Astrocyte (in vitro differentiated cells and primary cell): ENCODE measurements at regions not wholly inside any gene's neighbourhood (a gene's known extent, or its start where the extent isn't known, plus 50 kb on each side); places are given as distances from the start of the nearest gene placed in this dataset.
"Not testable (repeated sequence)": the region's sequence is repeated elsewhere in the genome, so short reads cannot be mapped to it uniquely, and the experiment has no call there.

Experiments
- DNase-seq: peaks from one replicate; pipeline ENCODE4 v3.0.0-alpha.2; 2010; ENCODE audit warnings: low read depth
- FAIRE-seq: peaks from 2 replicates; lab custom pipeline; 2011; peaks lifted over from hg19 to GRCh38; lab: Jason Lieb, UNC
- H2AFZ ChIP-seq: 2 replicates; pipeline ENCODE4 v1.6.0; 2012; ENCODE audit warnings: low read depth, low read length, inconsistent platforms
- H3K27ac ChIP-seq: 2 replicates; pipeline ENCODE4 v1.5.1; 2011; ENCODE audit warnings: low read depth, low read length, inconsistent platforms
- H3K27me3 ChIP-seq: 2 replicates; pipeline ENCODE4 v1.6.0; 2011; ENCODE audit warnings: low read length, inconsistent platforms; ENCODE audit not compliant: insufficient read depth
- H3K36me3 ChIP-seq: 2 replicates; pipeline ENCODE4 v1.5.1; 2011; ENCODE audit warnings: low read length, inconsistent platforms; ENCODE audit not compliant: insufficient read depth
- H3K4me1 ChIP-seq: 2 replicates; pipeline ENCODE4 v1.5.1; 2011; ENCODE audit warnings: low read length, inconsistent platforms; ENCODE audit not compliant: insufficient read depth
- H3K4me2 ChIP-seq: 2 replicates; pipeline ENCODE4 v1.6.0; 2012; ENCODE audit warnings: low read length, inconsistent platforms
- H3K4me3 ChIP-seq: 2 replicates; pipeline ENCODE4 v1.5.1; 2011; ENCODE audit warnings: low read depth, mild to moderate bottlenecking, low read length, inconsistent platforms; ENCODE audit not compliant: insufficient read depth
- H3K79me2 ChIP-seq: 2 replicates; pipeline ENCODE4 v1.6.0; 2012; ENCODE audit warnings: mild to moderate bottlenecking, low read length, inconsistent platforms; ENCODE audit not compliant: insufficient read depth
- H3K9ac ChIP-seq: 2 replicates; pipeline ENCODE4 v1.6.0; 2012; ENCODE audit warnings: mild to moderate bottlenecking, low read length, inconsistent platforms
- H3K9me3 ChIP-seq: 2 replicates; pipeline ENCODE4 v1.5.1; 2012; ENCODE audit warnings: low read depth, mild to moderate bottlenecking, low read length, inconsistent platforms; ENCODE audit not compliant: insufficient read depth
- H4K20me1 ChIP-seq: 2 replicates; pipeline ENCODE4 v1.6.0; 2012; ENCODE audit warnings: low read length, inconsistent platforms; ENCODE audit not compliant: insufficient read depth
- H3K27ac Mint-ChIP-seq: one replicate; pipeline ENCODE4 v1.8.0; 2021; ENCODE audit warnings: mild to moderate bottlenecking, mixed read lengths; ENCODE audit not compliant: unreplicated experiment
- H3K27me3 Mint-ChIP-seq: one replicate; pipeline ENCODE4 v1.8.0; 2021; ENCODE audit warnings: low read depth, mixed read lengths; ENCODE audit not compliant: unreplicated experiment
- H3K36me3 Mint-ChIP-seq: one replicate; pipeline ENCODE4 v1.8.0; 2021; ENCODE audit warnings: low read depth, mixed read lengths; ENCODE audit not compliant: unreplicated experiment
- H3K4me1 Mint-ChIP-seq: one replicate; pipeline ENCODE4 v1.8.0; 2021; ENCODE audit warnings: low read depth, mixed read lengths; ENCODE audit not compliant: unreplicated experiment
- H3K4me3 Mint-ChIP-seq: one replicate; pipeline ENCODE4 v1.8.0; 2021; ENCODE audit warnings: mild to moderate bottlenecking, moderate library complexity, mixed read lengths; ENCODE audit not compliant: unreplicated experiment
- H3K9me3 Mint-ChIP-seq: one replicate; pipeline ENCODE4 v1.8.0; 2021; ENCODE audit warnings: mild to moderate bottlenecking, mixed read lengths; ENCODE audit not compliant: unreplicated experiment
- EZH2 ChIP-seq: IDR thresholded peaks from 2 replicates; pipeline ENCODE4 v1.6.1; 2012; ENCODE audit warnings: mild to moderate bottlenecking, low read length, inconsistent platforms; ENCODE audit not compliant: insufficient read depth
- TF ChIP-seq, protein P1 (sequence below): IDR thresholded peaks from 2 replicates; pipeline ENCODE4 v1.5.1; 2011; ENCODE audit warnings: low read depth, mild to moderate bottlenecking, inconsistent platforms, low read length, moderate library complexity; ENCODE audit not compliant: insufficient read depth

DNA sequence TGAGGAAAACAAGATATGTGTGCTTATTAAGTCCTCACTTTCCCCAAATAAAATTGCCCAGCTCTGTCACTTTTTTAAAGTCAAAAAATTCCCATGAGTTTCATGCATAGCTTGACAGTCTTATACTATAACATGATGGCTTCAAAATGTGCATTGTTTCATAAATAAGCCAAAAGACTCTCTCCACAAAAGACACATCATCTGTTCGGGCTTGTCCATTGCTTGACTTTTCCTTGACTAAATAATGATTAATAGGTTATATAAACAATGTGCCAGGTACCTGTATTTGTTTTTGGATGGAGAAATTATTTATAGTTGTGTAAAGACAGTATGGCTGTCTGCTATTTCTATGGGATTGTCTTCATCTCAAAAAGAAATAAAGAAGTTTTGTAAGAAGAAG, 329.2 kb upstream of the KLF3 start:
- no peak overlapping the region for H3K27ac ChIP-seq
- no peaks in the 10 kb centered on the region for H3K9me3 ChIP-seq
- DNase-seq (no peak), FAIRE-seq (no peak)
- H3K36me3 ChIP-seq, result no peaks in the 10 kb centered on the region
- H3K27ac Mint-ChIP-seq, result no peak overlapping the region
- no peaks in the 10 kb centered on the region for H3K79me2 ChIP-seq
- TF ChIP-seq, protein P1, sequence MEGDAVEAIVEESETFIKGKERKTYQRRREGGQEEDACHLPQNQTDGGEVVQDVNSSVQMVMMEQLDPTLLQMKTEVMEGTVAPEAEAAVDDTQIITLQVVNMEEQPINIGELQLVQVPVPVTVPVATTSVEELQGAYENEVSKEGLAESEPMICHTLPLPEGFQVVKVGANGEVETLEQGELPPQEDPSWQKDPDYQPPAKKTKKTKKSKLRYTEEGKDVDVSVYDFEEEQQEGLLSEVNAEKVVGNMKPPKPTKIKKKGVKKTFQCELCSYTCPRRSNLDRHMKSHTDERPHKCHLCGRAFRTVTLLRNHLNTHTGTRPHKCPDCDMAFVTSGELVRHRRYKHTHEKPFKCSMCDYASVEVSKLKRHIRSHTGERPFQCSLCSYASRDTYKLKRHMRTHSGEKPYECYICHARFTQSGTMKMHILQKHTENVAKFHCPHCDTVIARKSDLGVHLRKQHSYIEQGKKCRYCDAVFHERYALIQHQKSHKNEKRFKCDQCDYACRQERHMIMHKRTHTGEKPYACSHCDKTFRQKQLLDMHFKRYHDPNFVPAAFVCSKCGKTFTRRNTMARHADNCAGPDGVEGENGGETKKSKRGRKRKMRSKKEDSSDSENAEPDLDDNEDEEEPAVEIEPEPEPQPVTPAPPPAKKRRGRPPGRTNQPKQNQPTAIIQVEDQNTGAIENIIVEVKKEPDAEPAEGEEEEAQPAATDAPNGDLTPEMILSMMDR, result no peak
- no peak for TF ChIP-seq EZH2
- no peak overlapping the region for H3K4me3 ChIP-seq
- peaks cover 15% of the 10 kb centered on the region for H3K9me3 Mint-ChIP-seq
- peaks cover 3% of the 10 kb centered on the region for H3K4me1 Mint-ChIP-seq
- H3K36me3 Mint-ChIP-seq, result peaks cover 3% of the 10 kb centered on the region
- no peaks in the 10 kb centered on the region for H3K27me3 ChIP-seq
- H2AFZ ChIP-seq, result no peak overlapping the region
- no peak overlapping the region for H3K9ac ChIP-seq
- H3K4me2 ChIP-seq, result no peak overlapping the region
- no peaks in the 10 kb centered on the region for H4K20me1 ChIP-seq
- no peak overlapping the region for H3K4me3 Mint-ChIP-seq
- peaks cover 11% of the 10 kb centered on the region for H3K27me3 Mint-ChIP-seq
- H3K4me1 ChIP-seq, result no peaks in the 10 kb centered on the region

DNA sequence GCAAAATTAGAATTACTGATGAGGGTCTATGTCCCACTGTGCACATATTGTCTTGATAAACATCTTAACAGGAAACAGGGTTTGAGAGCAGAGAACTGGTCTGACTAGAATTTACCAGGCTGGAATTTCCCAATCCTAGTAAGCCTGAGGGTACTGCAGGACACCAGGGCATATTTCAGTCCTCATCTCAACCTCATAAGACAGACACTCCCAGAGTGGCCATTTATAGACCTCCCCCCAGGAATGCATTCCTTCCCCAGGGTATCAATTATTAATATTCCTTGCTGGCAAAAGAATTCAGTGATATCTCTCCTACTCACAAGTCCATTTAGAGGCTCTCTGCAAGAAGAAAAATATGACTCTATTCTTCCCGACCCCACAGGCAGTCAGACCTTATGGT, 325.1 kb upstream of the KLF3 start:
- not testable (repeated sequence) for H3K9me3 ChIP-seq, H3K79me2 ChIP-seq, H2AFZ ChIP-seq, H3K4me2 ChIP-seq, H3K4me1 ChIP-seq, H3K9ac ChIP-seq, DNase-seq, H3K27me3 ChIP-seq, H3K27ac ChIP-seq, H4K20me1 ChIP-seq, H3K4me3 Mint-ChIP-seq, H3K27me3 Mint-ChIP-seq, H3K36me3 ChIP-seq, H3K4me3 ChIP-seq, H3K4me1 Mint-ChIP-seq, H3K27ac Mint-ChIP-seq, H3K36me3 Mint-ChIP-seq, FAIRE-seq
- H3K9me3 Mint-ChIP-seq, result peaks cover 15% of the 10 kb centered on the region

GRCh38 chr4:38343608-38344007, 320.4 kb upstream of the KLF3 start:
- no peaks in the 10 kb centered on the region for H3K27me3 ChIP-seq
- no peaks in the 10 kb centered on the region for H3K4me1 ChIP-seq
- no peak overlapping the region for H2AFZ ChIP-seq
- no peak overlapping the region for H3K4me3 Mint-ChIP-seq
- H4K20me1 ChIP-seq, result no peaks in the 10 kb centered on the region
- H3K9me3 Mint-ChIP-seq, result peaks cover 17% of the 10 kb centered on the region
- FAIRE-seq, result no peak
- H3K27ac Mint-ChIP-seq, result no peak overlapping the region
- no peak for TF ChIP-seq EZH2
- TF ChIP-seq, protein P1, result no peak
- peaks cover 3% of the 10 kb centered on the region for H3K36me3 Mint-ChIP-seq
- no peak overlapping the region for H3K4me2 ChIP-seq
- H3K9me3 ChIP-seq, result no peaks in the 10 kb centered on the region
- no peak overlapping the region for H3K4me3 ChIP-seq
- H3K4me1 Mint-ChIP-seq, result no peaks in the 10 kb centered on the region
- no peak overlapping the region for H3K9ac ChIP-seq
- H3K27ac ChIP-seq, result no peak overlapping the region
- no peaks in the 10 kb centered on the region for H3K79me2 ChIP-seq
- no peaks in the 10 kb centered on the region for H3K36me3 ChIP-seq
- peaks cover 6% of the 10 kb centered on the region for H3K27me3 Mint-ChIP-seq
- no peak for DNase-seq
